DND-41 (cell line): ENCODE measurements at regions not wholly inside any gene's neighbourhood (a gene's known extent, or its start where the extent isn't known, plus 50 kb on each side); places are given as distances from the start of the nearest gene placed in this dataset.
"Not testable (repeated sequence)": the region's sequence is repeated elsewhere in the genome, so short reads cannot be mapped to it uniquely, and the experiment has no call there.

Experiments
- ATAC-seq: fragments of 200-7000 bp; cut with Tn5 transposase; 3 replicates; pipeline ENCODE4 v1.9.1; 2021; ENCODE audit warnings: low read depth; ENCODE audit not compliant: insufficient read depth
- DNase-seq: peaks from one replicate; pipeline ENCODE4 v3.0.0-alpha.2; 2020
- H2AFZ ChIP-seq: 2 replicates; pipeline ENCODE4 v1.6.0; 2012; ENCODE audit warnings: low read depth, low read length
- H3K27ac ChIP-seq: 2 replicates; pipeline ENCODE4 v1.5.1; 2012; ENCODE audit warnings: low read length, inconsistent platforms
- H3K27me3 ChIP-seq: fragments of 200-600 bp; sonication (generic); 2 replicates; pipeline ENCODE4 v1.6.0; 2012; ENCODE audit warnings: low read length, mild to moderate bottlenecking, inconsistent platforms; ENCODE audit not compliant: insufficient read depth, poor library complexity
- H3K36me3 ChIP-seq: 2 replicates; pipeline ENCODE4 v1.5.1; 2012; ENCODE audit warnings: low read length, inconsistent platforms; ENCODE audit not compliant: insufficient read depth
- H3K4me1 ChIP-seq: 2 replicates; pipeline ENCODE4 v1.5.1; 2012; ENCODE audit warnings: mild to moderate bottlenecking, low read length; ENCODE audit not compliant: insufficient read depth
- H3K4me2 ChIP-seq: 2 replicates; pipeline ENCODE4 v1.6.0; 2012; ENCODE audit warnings: mild to moderate bottlenecking, moderate library complexity, low read length, inconsistent platforms; ENCODE audit not compliant: insufficient read depth
- H3K4me3 ChIP-seq, 2 experiments: fragments of 200-600 bp in 1 of 2; shearing (Covaris generic) in 1 of 2; 2 replicates each; pipeline ENCODE4 v1.5.1; 2012 to 2016; ENCODE audit warnings: inconsistent platforms in 2 of 2, low read length in 2 of 2, mild to moderate bottlenecking in 2 of 2, low read depth in 1 of 2, moderate library complexity in 1 of 2
- H3K79me2 ChIP-seq: 2 replicates; pipeline ENCODE4 v1.6.0; 2012; ENCODE audit warnings: low read length, inconsistent platforms; ENCODE audit not compliant: insufficient read depth
- H3K9ac ChIP-seq: 2 replicates; pipeline ENCODE4 v1.6.0; 2012; ENCODE audit warnings: low read depth, mild to moderate bottlenecking, inconsistent platforms, low read length, moderate library complexity
- H3K9me3 ChIP-seq: 2 replicates; pipeline ENCODE4 v1.5.1; 2012; ENCODE audit warnings: low read length, moderate library complexity, mild to moderate bottlenecking, inconsistent platforms; ENCODE audit not compliant: insufficient read depth, severe bottlenecking
- H4K20me1 ChIP-seq: 2 replicates; pipeline ENCODE4 v1.6.0; 2012; ENCODE audit warnings: low read length; ENCODE audit not compliant: insufficient read depth
- EZH2 ChIP-seq: IDR thresholded peaks from 3 replicates; pipeline ENCODE4 v1.6.1; 2012; ENCODE audit warnings: borderline replicate concordance, low read depth, mild to moderate bottlenecking, moderate library complexity, low read length, inconsistent platforms; ENCODE audit not compliant: severe bottlenecking
- TF ChIP-seq, protein P1 (sequence below): IDR thresholded peaks from 2 replicates; pipeline ENCODE4 v1.5.1; 2012; ENCODE audit warnings: borderline replicate concordance, low read length, moderate library complexity, mild to moderate bottlenecking; ENCODE audit not compliant: poor library complexity, severe bottlenecking; ENCODE audit errors: extremely low read depth

DNA sequence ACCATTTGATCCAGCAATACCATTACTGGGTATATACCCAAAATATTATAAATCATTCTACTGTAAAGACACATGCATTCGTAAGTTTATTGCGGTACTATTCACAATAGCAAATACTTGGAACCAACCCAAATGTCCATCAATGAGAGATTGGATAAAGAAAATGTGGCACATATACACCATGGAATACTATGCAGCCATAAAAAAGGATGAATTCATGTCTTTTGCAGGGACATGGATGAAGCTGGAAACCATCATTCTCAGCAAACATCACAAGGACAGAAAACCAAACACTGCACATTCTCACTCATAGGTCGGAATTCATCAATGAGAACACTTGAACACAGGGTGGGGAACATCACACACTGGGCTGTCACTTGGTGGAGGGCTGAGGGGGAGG lies 221.1 kb upstream of the TBX18 start:
- not testable (repeated sequence) for H3K9me3 ChIP-seq, DNase-seq, H2AFZ ChIP-seq, H3K27me3 ChIP-seq, H3K27ac ChIP-seq, H3K4me1 ChIP-seq, H3K79me2 ChIP-seq, H3K4me3 ChIP-seq, ATAC-seq, H3K36me3 ChIP-seq, H4K20me1 ChIP-seq, H3K9ac ChIP-seq, H3K4me2 ChIP-seq

DNA sequence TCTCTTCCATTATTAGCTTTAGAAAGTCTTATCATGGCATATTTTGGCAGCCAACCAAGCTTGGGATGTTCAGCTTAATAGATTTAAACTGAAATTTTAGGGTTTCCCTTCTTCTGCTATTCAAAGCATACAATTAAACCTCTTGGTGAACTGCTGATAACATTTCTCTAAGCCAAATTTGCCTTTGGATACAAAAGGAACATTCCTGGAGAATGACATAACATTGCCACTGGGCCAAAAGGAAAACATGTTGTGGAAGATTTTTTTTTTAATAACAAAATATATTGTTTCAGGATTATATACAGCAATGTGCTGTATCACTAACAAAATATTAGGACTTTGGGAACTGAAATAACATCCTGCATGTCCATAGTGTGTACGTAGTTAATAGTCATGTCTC lies 215.1 kb upstream of the TBX18 start:
- no peak for ATAC-seq
- Histone ChIP-seq H3K27ac (no peak overlapping the region), H3K9me3 (no peaks in the 10 kb centered on the region)

DNA sequence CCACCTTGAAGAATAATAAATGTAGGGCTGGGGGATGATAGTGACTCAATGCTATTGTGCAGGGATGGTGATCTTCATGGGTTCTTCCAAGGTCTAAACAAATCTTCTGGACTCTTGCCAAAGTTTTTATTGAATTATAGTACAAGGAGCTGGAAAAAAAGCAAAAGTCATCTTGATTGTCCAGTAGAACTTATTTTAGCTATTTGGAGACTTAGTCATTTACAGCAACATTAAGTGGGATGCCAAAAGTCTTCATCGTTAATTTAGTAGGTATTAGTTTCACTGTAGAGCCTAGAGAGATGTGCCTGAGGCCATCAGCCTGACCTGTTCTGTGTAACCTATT lies 212.9 kb upstream of the TBX18 start:
- no peaks in the 10 kb centered on the region for H3K36me3 ChIP-seq
- DNase-seq (no peak), ATAC-seq (no peak)
- no peaks in the 10 kb centered on the region for H3K79me2 ChIP-seq
- no peak overlapping the region for H2AFZ ChIP-seq
- H3K9ac ChIP-seq = no peak overlapping the region
- H3K4me3 ChIP-seq = no peak overlapping the region
- no peaks in the 10 kb centered on the region for H3K4me1 ChIP-seq
- H3K9me3 ChIP-seq = no peaks in the 10 kb centered on the region
- H3K27ac ChIP-seq = no peak overlapping the region
- no peaks in the 10 kb centered on the region for H3K27me3 ChIP-seq
- H3K4me2 ChIP-seq = no peak overlapping the region
- H4K20me1 ChIP-seq = no peaks in the 10 kb centered on the region
- TF ChIP-seq, protein P1, sequence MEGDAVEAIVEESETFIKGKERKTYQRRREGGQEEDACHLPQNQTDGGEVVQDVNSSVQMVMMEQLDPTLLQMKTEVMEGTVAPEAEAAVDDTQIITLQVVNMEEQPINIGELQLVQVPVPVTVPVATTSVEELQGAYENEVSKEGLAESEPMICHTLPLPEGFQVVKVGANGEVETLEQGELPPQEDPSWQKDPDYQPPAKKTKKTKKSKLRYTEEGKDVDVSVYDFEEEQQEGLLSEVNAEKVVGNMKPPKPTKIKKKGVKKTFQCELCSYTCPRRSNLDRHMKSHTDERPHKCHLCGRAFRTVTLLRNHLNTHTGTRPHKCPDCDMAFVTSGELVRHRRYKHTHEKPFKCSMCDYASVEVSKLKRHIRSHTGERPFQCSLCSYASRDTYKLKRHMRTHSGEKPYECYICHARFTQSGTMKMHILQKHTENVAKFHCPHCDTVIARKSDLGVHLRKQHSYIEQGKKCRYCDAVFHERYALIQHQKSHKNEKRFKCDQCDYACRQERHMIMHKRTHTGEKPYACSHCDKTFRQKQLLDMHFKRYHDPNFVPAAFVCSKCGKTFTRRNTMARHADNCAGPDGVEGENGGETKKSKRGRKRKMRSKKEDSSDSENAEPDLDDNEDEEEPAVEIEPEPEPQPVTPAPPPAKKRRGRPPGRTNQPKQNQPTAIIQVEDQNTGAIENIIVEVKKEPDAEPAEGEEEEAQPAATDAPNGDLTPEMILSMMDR = no peak
- TF ChIP-seq EZH2 = no peak

More for the DNA sequence above, 215.1 kb upstream of the TBX18 start:
- TF ChIP-seq, protein P1 = no peak
- TF ChIP-seq EZH2 = no peak
- Histone ChIP-seq H4K20me1 (no peaks in the 10 kb centered on the region), H2AFZ (no peak overlapping the region), H3K36me3 (no peaks in the 10 kb centered on the region), H3K4me2 (no peak overlapping the region), H3K9ac (no peak overlapping the region), H3K4me1 (no peaks in the 10 kb centered on the region), H3K79me2 (no peaks in the 10 kb centered on the region), H3K4me3 (no peak overlapping the region), H3K27me3 (no peaks in the 10 kb centered on the region)
- DNase-seq = no peak

DNA sequence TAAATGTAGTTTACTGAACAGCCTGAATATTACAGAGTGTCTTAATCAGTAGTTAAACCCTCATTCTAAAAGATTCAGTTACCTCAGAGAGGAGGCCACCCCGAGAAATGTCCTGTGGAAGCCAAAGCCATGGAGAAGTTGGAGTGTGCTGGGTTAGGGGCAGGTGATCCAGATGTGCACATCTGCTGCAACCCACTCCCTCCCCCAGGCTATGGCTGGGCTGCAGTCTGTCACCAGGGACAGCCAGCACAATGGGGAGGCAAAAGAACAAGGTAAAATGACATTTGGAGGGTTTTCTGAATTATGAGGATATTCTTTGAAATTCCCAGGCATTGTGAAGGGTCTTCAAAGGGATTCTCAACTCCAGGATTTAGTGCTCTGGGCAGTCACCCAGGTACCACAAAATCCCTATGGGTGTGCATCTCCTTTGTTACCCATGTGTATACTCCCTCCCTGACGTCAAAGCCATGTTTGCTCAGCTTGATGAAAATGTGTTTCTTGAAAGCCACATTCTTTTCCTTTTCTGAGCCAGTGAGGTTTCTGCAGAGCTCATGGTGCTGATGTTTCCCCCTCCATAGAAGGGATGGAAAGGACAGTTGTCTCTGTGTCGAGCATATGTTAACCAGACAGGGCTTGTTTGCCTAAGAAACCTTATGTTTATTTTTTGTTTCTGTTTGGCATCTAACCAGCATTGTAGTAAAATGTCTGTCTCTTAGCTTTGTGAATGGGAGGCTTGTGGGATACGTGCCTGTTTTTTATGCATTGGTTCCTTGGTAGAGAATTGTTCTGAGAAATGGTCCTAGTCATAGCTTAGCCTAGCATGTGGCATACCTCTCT lies 212.3 kb upstream of the TBX18 start:
- TF ChIP-seq, protein P1 = no peak
- no peak for TF ChIP-seq EZH2
- no peaks in the 10 kb centered on the region for H3K9me3 ChIP-seq
- H3K79me2 ChIP-seq = no peaks in the 10 kb centered on the region
- no peak overlapping the region for H2AFZ ChIP-seq
- no peaks in the 10 kb centered on the region for H3K27me3 ChIP-seq
- H3K9ac ChIP-seq = no peak overlapping the region
- H3K4me2 ChIP-seq = no peak overlapping the region
- H3K4me3 ChIP-seq = no peak overlapping the region
- H3K27ac ChIP-seq = no peak overlapping the region
- H4K20me1 ChIP-seq = no peaks in the 10 kb centered on the region
- no peaks in the 10 kb centered on the region for H3K36me3 ChIP-seq
- DNase-seq (no peak), ATAC-seq (no peak)
- H3K4me1 ChIP-seq = no peaks in the 10 kb centered on the region
